Medulla oblongata (tissue), 1 donor: ENCODE measurements at regions not wholly inside any gene's neighbourhood (a gene's known extent, or its start where the extent isn't known, plus 50 kb on each side); places are given as distances from the start of the nearest gene placed in this dataset.

Experiments used
- DNase-seq: peaks from one replicate; pipeline ENCODE4 v3.0.0-alpha.2; 2015; ENCODE audit errors: extremely low spot score

- peak; percentile 17 for DNase-seq
Observed at GRCh38 chr2:207236156-207236935, 70.6 kb upstream of the KLF7 start.

GRCh38 chr2:207238831-207239701, 73.3 kb upstream of the KLF7 start:
- DNase-seq, result no peak

- DNase-seq, result no peak
Observed at GRCh38 chr2:207239754-207240494, 74.2 kb upstream of the KLF7 start.

- DNase-seq, result no peak
Observed at GRCh38 chr2:207240649-207241048, 74.9 kb upstream of the KLF7 start.

GRCh38 chr2:207241198-207241597, 75.5 kb upstream of the KLF7 start:
- no peak for DNase-seq

GRCh38 chr2:207243601-207244000, 77.9 kb upstream of the KLF7 start:
- no peak for DNase-seq

GRCh38 chr2:207244971-207245925, 79.5 kb upstream of the KLF7 start:
- no peak for DNase-seq

- no peak for DNase-seq
Observed at GRCh38 chr2:207248702-207249377, 83.1 kb upstream of the KLF7 start.

GRCh38 chr2:207251022-207251421, 85.3 kb upstream of the KLF7 start:
- DNase-seq, result no peak

GRCh38 chr2:207251573-207252192, 85.9 kb upstream of the KLF7 start:
- no peak for DNase-seq

GRCh38 chr2:207252416-207252815, 86.7 kb upstream of the KLF7 start:
- DNase-seq, result no peak

- peak; percentile 39 for DNase-seq
Observed at GRCh38 chr2:207252979-207253645, 87.4 kb upstream of the KLF7 start.

GRCh38 chr2:207253666-207254345, 88.1 kb upstream of the KLF7 start:
- no peak for DNase-seq

GRCh38 chr2:207254591-207255464, 89.1 kb upstream of the KLF7 start:
- DNase-seq, result peak; percentile 18

GRCh38 chr2:207255565-207256470, 90.1 kb upstream of the KLF7 start:
- DNase-seq, result peak; percentile 50

GRCh38 chr2:207256476-207257207, 90.9 kb upstream of the KLF7 start:
- peak; percentile 20 for DNase-seq
